ENCODE measurements at regions not wholly inside any gene's neighbourhood (a gene's known extent, or its start where the extent isn't known, plus 50 kb on each side); places are given as distances from the start of the nearest gene placed in this dataset.

DNA sequence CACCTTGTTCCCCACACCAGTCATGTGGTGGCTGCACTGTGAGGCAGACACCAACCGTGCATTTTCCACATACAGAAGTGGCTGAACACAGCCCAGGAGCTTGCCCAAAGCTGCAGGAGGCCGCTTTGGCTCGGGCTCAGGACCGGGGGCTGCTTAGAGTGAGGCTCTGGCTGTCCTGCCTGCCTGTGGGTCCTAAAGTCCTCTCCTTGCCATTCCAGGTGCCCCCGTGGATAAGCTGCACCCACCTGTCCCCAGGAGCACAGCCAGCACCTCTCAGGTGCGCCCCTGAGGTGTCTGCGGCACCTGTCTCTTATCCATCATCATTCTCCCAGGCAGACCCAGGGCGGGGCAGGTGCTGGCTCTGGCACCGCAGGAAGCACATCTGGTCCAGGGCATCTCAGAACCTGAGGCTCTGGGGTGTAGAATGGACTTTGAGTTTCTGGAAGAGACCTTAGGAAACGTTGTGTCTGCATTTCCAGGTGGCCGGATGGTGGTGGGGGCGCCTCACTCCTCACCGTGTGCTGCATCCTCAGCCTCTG lies 180.5 kb upstream of the ZNF469 start:
- TF ChIP-seq CTCF (IDR thresholded peaks at IDR 0.05; ENCODE audit: control extremely low read depth in 1 of 3, insufficient read depth in 1 of 3, low read depth in 1 of 3, low read length in 3 of 3) (no peak), CHD2 (IDR thresholded peaks at IDR 0.05; ENCODE audit: low read length) (no peak), JUN (IDR thresholded peaks at IDR 0.05; ENCODE audit: low read depth, low read length) (no peak), RFX5 (IDR thresholded peaks at IDR 0.05; ENCODE audit: borderline replicate concordance, low read depth, low read length) (no peak), FOSL1 (IDR thresholded peaks at IDR 0.05; ENCODE audit: insufficient read depth, low read depth, low read length) (no peak), POLR2A (IDR thresholded peaks at IDR 0.05; ENCODE audit: control extremely low read depth in 1 of 2, low read depth in 2 of 2, low read length in 2 of 2) (no peak), SIN3A (conservative IDR thresholded peaks at IDR 0.05 in 1 of 2, IDR thresholded peaks at IDR 0.05 in 1 of 2; ENCODE audit: low read depth in 1 of 2, low read length in 2 of 2) (no peak), GABPA (IDR thresholded peaks at IDR 0.05; ENCODE audit: borderline replicate concordance, insufficient read depth, low read length) (no peak), EP300 (IDR thresholded peaks at IDR 0.05; ENCODE audit: borderline replicate concordance in 1 of 2, low read depth in 2 of 2, low read length in 2 of 2) (no peak), YY1 (IDR thresholded peaks at IDR 0.05; ENCODE audit: low read depth, low read length) (no peak), CBX8 (IDR thresholded peaks at IDR 0.05; ENCODE audit: borderline replicate concordance, low read depth, low read length) (no peak), MAX (IDR thresholded peaks at IDR 0.05) (no peak)

Measured in H1 (cell line).